ENCODE measurements at regions not wholly inside any gene's neighbourhood (a gene's known extent, or its start where the extent isn't known, plus 50 kb on each side); places are given as distances from the start of the nearest gene placed in this dataset.

DNA sequence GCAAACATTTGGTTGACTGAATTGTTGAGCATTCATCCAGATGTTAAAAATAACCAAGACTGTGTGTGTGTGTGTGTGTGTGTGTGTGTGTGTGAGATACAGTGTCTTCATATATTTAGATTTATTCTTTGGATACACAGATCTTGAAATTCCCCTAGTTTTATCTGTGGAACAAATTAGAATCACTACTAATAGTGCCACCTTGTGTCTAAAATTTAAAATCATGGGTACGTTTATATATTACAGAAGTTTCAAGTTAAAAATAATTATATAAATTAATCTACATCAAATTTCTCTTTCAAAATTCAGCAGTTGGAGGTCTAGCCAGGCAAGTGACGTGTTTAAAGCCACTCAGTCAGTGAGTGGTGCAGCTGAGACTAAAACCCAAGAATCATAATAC is 1566.2 kb upstream of the TENM4 start:
- no peaks in the 10 kb centered on the region for H3F3A ChIP-seq (ENCODE audit: low read length, unreplicated experiment)
- DNase-seq (peak; percentile 63), ATAC-seq (no peak)
- peaks cover 4% of the 10 kb centered on the region; the same call in 1 of the 2 replicates for H3K9me3 ChIP-seq (ENCODE audit: low read length)
- peaks cover 20% of the 10 kb centered on the region for H3K4me1 ChIP-seq (ENCODE audit: insufficient read depth, low read length)
- H3K36me3 ChIP-seq (ENCODE audit: low read depth, low read length): no peaks in the 10 kb centered on the region
- no peak overlapping the region for H3K9ac ChIP-seq (ENCODE audit: low read length)
- H3K27me3 ChIP-seq (ENCODE audit: low read length): no peaks in the 10 kb centered on the region
- H4K20me1 ChIP-seq (ENCODE audit: low read length): no peaks in the 10 kb centered on the region
- H3K27ac ChIP-seq (ENCODE audit: low read length): no peak overlapping the region
- no peaks in the 10 kb centered on the region for H3K9me2 ChIP-seq (replicated peaks; ENCODE audit: low read length)
- CTCF ChIA-PET: no interaction called here
- TF ChIP-seq, protein P1, sequence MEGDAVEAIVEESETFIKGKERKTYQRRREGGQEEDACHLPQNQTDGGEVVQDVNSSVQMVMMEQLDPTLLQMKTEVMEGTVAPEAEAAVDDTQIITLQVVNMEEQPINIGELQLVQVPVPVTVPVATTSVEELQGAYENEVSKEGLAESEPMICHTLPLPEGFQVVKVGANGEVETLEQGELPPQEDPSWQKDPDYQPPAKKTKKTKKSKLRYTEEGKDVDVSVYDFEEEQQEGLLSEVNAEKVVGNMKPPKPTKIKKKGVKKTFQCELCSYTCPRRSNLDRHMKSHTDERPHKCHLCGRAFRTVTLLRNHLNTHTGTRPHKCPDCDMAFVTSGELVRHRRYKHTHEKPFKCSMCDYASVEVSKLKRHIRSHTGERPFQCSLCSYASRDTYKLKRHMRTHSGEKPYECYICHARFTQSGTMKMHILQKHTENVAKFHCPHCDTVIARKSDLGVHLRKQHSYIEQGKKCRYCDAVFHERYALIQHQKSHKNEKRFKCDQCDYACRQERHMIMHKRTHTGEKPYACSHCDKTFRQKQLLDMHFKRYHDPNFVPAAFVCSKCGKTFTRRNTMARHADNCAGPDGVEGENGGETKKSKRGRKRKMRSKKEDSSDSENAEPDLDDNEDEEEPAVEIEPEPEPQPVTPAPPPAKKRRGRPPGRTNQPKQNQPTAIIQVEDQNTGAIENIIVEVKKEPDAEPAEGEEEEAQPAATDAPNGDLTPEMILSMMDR (conservative IDR thresholded peaks at IDR 0.05; ENCODE audit: low read depth, low read length): peak; percentile 46
- TF ChIP-seq EZH2phosphoT487 (IDR thresholded peaks at IDR 0.05; ENCODE audit: borderline replicate concordance, low read length): no peak
- H3K4me3 ChIP-seq (ENCODE audit: low read length): no peak overlapping the region
- no peak overlapping the region for H3K4me2 ChIP-seq (ENCODE audit: low read length)
- H3K79me2 ChIP-seq (ENCODE audit: low read length): no peaks in the 10 kb centered on the region
- no peak overlapping the region for H2AFZ ChIP-seq (ENCODE audit: low read length)
- BruUV-seq (replicated peaks): no TSS peak
- intact Hi-C loops (cut with micrococcal nuclease): no loop called here
- POLR2A ChIA-PET (ENCODE audit: unreplicated experiment): no interaction called here

DNA sequence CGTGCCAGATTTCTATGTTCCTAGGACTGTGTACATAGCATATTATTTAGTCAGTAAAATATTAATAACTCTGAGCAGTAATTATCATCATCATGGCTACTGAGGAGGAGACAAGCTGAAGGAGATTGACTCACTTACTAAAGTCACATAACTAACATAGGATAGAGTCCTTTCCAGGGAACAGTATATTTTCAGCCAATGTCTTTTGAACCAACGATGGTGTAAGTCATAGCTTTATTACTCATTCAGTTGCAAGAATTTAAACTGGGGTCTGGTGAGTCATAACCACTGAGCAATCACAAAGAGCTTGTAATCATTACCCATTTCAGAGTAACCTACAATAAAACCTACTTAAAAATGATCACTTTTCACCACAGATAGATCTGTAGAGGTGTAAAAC is 1564.8 kb upstream of the TENM4 start:
- ChIA-PET POLR2A (ENCODE audit: unreplicated experiment) (no interaction called here), CTCF (no interaction called here)
- BruUV-seq (replicated peaks): no TSS peak
- Histone ChIP-seq H3K9me2 (replicated peaks; ENCODE audit: low read length) (no peaks in the 10 kb centered on the region), H3K4me1 (ENCODE audit: insufficient read depth, low read length) (peaks cover 20% of the 10 kb centered on the region), H4K20me1 (ENCODE audit: low read length) (no peaks in the 10 kb centered on the region), H3K4me3 (ENCODE audit: low read length) (no peak overlapping the region), H3K9ac (ENCODE audit: low read length) (no peak overlapping the region), H3K79me2 (ENCODE audit: low read length) (no peaks in the 10 kb centered on the region), H3K27me3 (ENCODE audit: low read length) (no peaks in the 10 kb centered on the region), H3K9me3 (ENCODE audit: low read length) (no peaks in the 10 kb centered on the region; the same call in 1 of the 2 replicates), H2AFZ (ENCODE audit: low read length) (no peak overlapping the region), H3K36me3 (ENCODE audit: low read depth, low read length) (no peaks in the 10 kb centered on the region), H3K27ac (ENCODE audit: low read length) (peak overlapping the region; percentile 53), H3K4me2 (ENCODE audit: low read length) (peak overlapping the region; percentile 15), H3F3A (ENCODE audit: low read length, unreplicated experiment) (no peaks in the 10 kb centered on the region)
- peak; percentile 90 for DNase-seq
- peak; percentile 33; the same call in 1 of the 2 replicates for ATAC-seq
- no peak for TF ChIP-seq EZH2phosphoT487 (IDR thresholded peaks at IDR 0.05; ENCODE audit: borderline replicate concordance, low read length)
- TF ChIP-seq, protein P1 (conservative IDR thresholded peaks at IDR 0.05; ENCODE audit: low read depth, low read length): no peak
- no peak for TF ChIP-seq EZH2 (IDR thresholded peaks at IDR 0.05; ENCODE audit: low read length, unreplicated experiment)
- intact Hi-C loops (cut with micrococcal nuclease): no loop called here

GRCh38 chr11:81004576-81004975 is 1563.7 kb upstream of the TENM4 start:
- Histone ChIP-seq H2AFZ (ENCODE audit: low read length) (peak overlapping the region; percentile 13; the same call in 1 of the 2 replicates), H3K27ac (ENCODE audit: low read length) (peak overlapping the region; percentile 35; the same call in 1 of the 2 replicates), H3K4me1 (ENCODE audit: insufficient read depth, low read length) (peaks cover 20% of the 10 kb centered on the region), H3K4me2 (ENCODE audit: low read length) (no peak overlapping the region; the same call in 1 of the 2 replicates), H3K36me3 (ENCODE audit: low read depth, low read length) (no peaks in the 10 kb centered on the region), H3K9me3 (ENCODE audit: low read length) (no peaks in the 10 kb centered on the region; the same call in 1 of the 2 replicates), H3K4me3 (ENCODE audit: low read length) (no peak overlapping the region), H4K20me1 (ENCODE audit: low read length) (no peaks in the 10 kb centered on the region), H3K9me2 (replicated peaks; ENCODE audit: low read length) (no peaks in the 10 kb centered on the region), H3K27me3 (ENCODE audit: low read length) (no peaks in the 10 kb centered on the region), H3K79me2 (ENCODE audit: low read length) (no peaks in the 10 kb centered on the region), H3K9ac (ENCODE audit: low read length) (no peak overlapping the region), H3F3A (ENCODE audit: low read length, unreplicated experiment) (no peaks in the 10 kb centered on the region)
- TF ChIP-seq EZH2 (IDR thresholded peaks at IDR 0.05; ENCODE audit: low read length, unreplicated experiment) (no peak), EZH2phosphoT487 (IDR thresholded peaks at IDR 0.05; ENCODE audit: borderline replicate concordance, low read length) (no peak)
- TF ChIP-seq, protein P1 (conservative IDR thresholded peaks at IDR 0.05; ENCODE audit: low read depth, low read length): no peak
- POLR2A ChIA-PET (ENCODE audit: unreplicated experiment): no interaction called here
- DNase-seq: no peak
- no peak for ATAC-seq
- intact Hi-C loops (cut with micrococcal nuclease): no loop called here
- CTCF ChIA-PET: no interaction called here
- no TSS peak for BruUV-seq (replicated peaks)

Measured in PC-3 (cell line).